ENCODE measurements at regions not wholly inside any gene's neighbourhood (a gene's known extent, or its start where the extent isn't known, plus 50 kb on each side); places are given as distances from the start of the nearest gene placed in this dataset.

DNA sequence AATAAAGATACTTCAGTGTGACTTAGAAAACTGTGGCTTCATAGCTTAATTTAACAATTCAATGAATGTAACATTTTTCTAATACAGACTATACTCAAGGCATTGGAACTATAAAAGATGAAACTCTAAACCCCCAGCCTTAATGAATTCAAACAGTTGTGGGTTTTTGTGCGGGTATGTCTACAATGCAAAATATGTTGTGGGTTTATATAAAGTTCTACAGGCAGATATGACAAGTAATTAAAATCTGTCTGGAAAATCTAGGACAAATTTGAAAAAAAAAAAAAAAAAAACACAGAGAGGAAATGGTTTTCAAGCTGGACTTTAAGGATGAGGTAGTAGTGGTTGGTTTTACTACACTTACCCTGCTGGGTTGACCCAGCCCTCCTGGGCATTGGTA is 467.5 kb upstream of the TLE4 start:
- Histone ChIP-seq H3K27me3 (no peaks in the 10 kb centered on the region), H3K27ac (no peak overlapping the region), H3K9me3 (peaks cover 0 to 16% of the 10 kb centered on the region in 2 donors), H3K4me1 (no peaks in the 10 kb centered on the region), H3K36me3 (no peaks in the 10 kb centered on the region), H3K4me3 (no peak overlapping the region)
- TF ChIP-seq, protein P1, sequence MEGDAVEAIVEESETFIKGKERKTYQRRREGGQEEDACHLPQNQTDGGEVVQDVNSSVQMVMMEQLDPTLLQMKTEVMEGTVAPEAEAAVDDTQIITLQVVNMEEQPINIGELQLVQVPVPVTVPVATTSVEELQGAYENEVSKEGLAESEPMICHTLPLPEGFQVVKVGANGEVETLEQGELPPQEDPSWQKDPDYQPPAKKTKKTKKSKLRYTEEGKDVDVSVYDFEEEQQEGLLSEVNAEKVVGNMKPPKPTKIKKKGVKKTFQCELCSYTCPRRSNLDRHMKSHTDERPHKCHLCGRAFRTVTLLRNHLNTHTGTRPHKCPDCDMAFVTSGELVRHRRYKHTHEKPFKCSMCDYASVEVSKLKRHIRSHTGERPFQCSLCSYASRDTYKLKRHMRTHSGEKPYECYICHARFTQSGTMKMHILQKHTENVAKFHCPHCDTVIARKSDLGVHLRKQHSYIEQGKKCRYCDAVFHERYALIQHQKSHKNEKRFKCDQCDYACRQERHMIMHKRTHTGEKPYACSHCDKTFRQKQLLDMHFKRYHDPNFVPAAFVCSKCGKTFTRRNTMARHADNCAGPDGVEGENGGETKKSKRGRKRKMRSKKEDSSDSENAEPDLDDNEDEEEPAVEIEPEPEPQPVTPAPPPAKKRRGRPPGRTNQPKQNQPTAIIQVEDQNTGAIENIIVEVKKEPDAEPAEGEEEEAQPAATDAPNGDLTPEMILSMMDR (IDR thresholded peaks at IDR 0.05), result no peak
- ATAC-seq (no peak), DNase-seq (no peak)
- intact Hi-C loops (cut with DNase I), result no loop called here

DNA sequence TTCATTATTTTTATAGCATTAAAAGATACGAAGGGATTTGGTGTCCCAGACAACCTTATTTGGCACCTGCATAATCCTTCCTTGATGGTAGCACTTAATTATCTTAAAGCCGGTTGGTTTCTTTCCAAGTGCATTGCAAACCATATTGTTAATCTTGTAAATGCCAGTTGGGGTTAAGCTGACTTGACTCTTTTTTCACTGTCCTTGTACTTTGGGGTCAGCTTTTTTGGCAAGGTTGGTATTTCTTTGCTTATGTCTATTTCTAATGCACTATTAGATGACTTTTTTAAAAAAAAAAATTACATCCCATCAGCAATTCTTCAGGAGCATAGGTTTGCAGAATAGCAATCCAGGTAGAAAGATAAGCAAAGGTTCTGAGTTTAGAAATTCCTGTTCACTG is 466.8 kb upstream of the TLE4 start:
- intact Hi-C loops (cut with DNase I), result no loop called here
- H3K9me3 ChIP-seq, result peaks cover 0 to 16% of the 10 kb centered on the region in 2 donors
- H3K36me3 ChIP-seq, result no peaks in the 10 kb centered on the region
- ATAC-seq (no peak), DNase-seq (no peak)
- no peak overlapping the region for H3K27ac ChIP-seq
- H3K27me3 ChIP-seq, result no peaks in the 10 kb centered on the region
- H3K4me1 ChIP-seq, result no peaks in the 10 kb centered on the region
- TF ChIP-seq, protein P1 (IDR thresholded peaks at IDR 0.05), result no peak
- no peak overlapping the region for H3K4me3 ChIP-seq

DNA sequence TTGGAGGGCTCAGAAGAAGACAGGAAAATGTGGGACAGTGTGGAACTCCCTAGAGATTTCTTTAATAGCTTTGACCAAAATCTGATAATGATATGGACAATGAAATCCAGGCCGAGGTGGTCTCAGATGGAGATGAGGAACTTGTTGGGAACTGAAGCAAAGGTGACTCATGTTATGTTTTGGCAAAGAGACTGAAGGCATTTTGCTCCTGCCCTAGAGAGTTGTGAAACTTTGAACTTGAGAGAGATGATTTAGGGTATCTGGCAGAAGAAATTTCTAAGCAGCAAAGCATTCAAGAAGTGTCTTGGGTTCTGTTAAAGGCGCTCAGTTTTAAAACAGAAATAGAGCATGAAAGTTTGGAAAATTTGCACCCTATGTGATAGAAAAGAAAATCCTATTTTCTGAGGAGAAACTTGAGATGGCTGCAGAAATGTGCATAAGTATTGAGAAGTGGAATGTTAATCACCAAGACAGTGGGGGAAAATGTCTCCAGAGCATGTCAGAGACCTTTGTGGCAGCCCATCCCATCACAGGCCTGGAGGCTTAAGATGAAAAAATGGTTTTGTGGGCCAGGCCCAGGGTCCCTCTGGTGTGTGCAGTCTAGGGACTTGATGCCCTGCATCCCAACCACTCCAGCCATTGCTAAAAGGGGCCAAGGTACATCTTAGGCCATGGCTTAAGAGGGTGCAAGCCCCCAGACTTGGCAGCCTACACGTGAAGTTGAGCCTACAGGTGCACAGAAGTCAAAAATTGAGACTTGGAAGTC is 463.7 kb upstream of the TLE4 start:
- no peak for ATAC-seq
- H3K4me1 ChIP-seq, result no peaks in the 10 kb centered on the region
- no peak overlapping the region for H3K4me3 ChIP-seq
- intact Hi-C loops (cut with DNase I), result no loop called here
- TF ChIP-seq, protein P1 (IDR thresholded peaks at IDR 0.05), result no peak
- no peaks in the 10 kb centered on the region for H3K36me3 ChIP-seq
- H3K27ac ChIP-seq, result no peak overlapping the region
- H3K27me3 ChIP-seq, result no peaks in the 10 kb centered on the region
- no peak for DNase-seq
- H3K9me3 ChIP-seq, result peaks cover 0 to 13% of the 10 kb centered on the region in 2 donors

DNA sequence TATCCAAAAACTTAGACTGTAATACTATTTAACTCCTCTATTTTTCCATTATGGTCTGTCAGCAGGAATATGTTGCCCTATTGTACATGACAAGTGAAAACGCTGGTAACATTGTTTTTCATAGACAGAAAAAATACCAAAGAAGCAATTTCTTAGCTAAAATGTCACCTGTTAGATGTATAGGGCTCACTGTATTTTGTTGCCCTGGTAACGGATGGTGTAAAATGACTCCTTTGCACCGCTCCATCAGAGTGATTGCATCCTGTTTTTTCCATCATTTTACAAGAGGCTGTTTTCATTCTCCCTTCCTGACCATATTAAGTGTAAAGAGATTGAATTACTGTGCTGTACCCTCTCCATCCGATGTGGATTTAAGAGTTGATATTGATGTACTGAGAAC is 460.1 kb upstream of the TLE4 start:
- intact Hi-C loops (cut with DNase I), result no loop called here
- TF ChIP-seq, protein P1 (IDR thresholded peaks at IDR 0.05), result no peak
- no peak overlapping the region for H3K27ac ChIP-seq
- ATAC-seq (no peak), DNase-seq (no peak)
- no peaks in the 10 kb centered on the region for H3K36me3 ChIP-seq
- no peaks in the 10 kb centered on the region for H3K27me3 ChIP-seq
- no peaks in the 10 kb centered on the region for H3K4me1 ChIP-seq
- H3K9me3 ChIP-seq, result peaks cover 0 to 13% of the 10 kb centered on the region in 2 donors
- no peak overlapping the region for H3K4me3 ChIP-seq

DNA sequence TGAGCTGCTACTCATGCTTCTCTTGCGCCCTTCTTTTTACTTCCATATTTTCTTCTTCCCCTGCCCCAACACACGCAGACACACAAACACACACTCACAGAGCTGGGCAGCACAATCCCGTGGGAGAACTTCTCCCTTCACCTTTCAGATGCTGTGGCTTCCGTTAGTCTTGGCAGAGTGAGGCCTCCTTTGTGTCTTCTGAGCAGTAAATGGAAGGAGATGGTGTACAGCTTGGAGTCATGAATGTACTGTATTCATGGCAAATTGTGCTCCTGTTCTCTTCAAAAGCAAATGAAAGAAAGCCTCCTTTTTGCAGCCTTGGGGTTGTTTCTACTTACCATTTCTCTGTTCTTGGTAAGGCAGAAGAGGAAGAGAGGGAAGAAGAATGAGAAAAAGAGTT is 456.6 kb upstream of the TLE4 start:
- intact Hi-C loops (cut with DNase I), result no loop called here
- H3K36me3 ChIP-seq, result no peaks in the 10 kb centered on the region
- ATAC-seq, result no peak
- no peak overlapping the region for H3K4me3 ChIP-seq
- no peaks in the 10 kb centered on the region for H3K27me3 ChIP-seq
- H3K4me1 ChIP-seq, result no peaks in the 10 kb centered on the region
- DNase-seq, result no peak
- H3K27ac ChIP-seq, result no peak overlapping the region
- no peaks in the 10 kb centered on the region for H3K9me3 ChIP-seq
- TF ChIP-seq, protein P1 (IDR thresholded peaks at IDR 0.05), result no peak

Data from left lung (tissue), 4 donors.